HCT116 (cell line): ENCODE measurements at regions not wholly inside any gene's neighbourhood (a gene's known extent, or its start where the extent isn't known, plus 50 kb on each side); places are given as distances from the start of the nearest gene placed in this dataset.

Experiments
- ATAC-seq: fragments of 200-7000 bp; cut with Tn5 transposase; 2 replicates; pipeline ENCODE4 v1.9.1; 2020; ENCODE audit warnings: mild to moderate bottlenecking, moderate library complexity
- BruUV-seq: library from RNA; stranded (reverse); fragments of 400-500 nt; replicated peaks from 2 replicates; lab custom pipeline; 2021; lab: Mats Ljungman, UMichigan
- CTCF ChIA-PET: fragments of 300-600 bp; sonication (Branson Sonifier 250); formaldehyde crosslinking; loops from one replicate; lab custom pipeline; 2021; ENCODE audit warnings: antibody characterized with exemption; lab: Charles Lee
- POLR2A ChIA-PET: fragments of 300-600, 350-600 bp; sonication (Branson Sonifier 250); formaldehyde crosslinking; loops from one replicate; lab custom pipeline; 2021; ENCODE audit warnings: antibody characterized with exemption; lab: Charles Lee
- RAD21 ChIA-PET, 2 experiments: fragments of 300-600 bp; sonication (Branson Sonifier 250); formaldehyde crosslinking; loops; one replicate each; lab custom pipeline; 2023; ENCODE audit warnings: low total read pairs in 2 of 2; ENCODE audit not compliant: uncharacterized antibody in 2 of 2, unreplicated experiment in 2 of 2, low non-redundant PET in 1 of 2; lab: Charles Lee
- DNase-seq: peaks from one replicate; pipeline ENCODE4 v3.0.0-alpha.2; 2010; ENCODE audit warnings: low read depth, low spot score
- H2AFZ ChIP-seq: fragments of 200-600 bp; shearing (Covaris generic), sonication (generic); 2 replicates; pipeline ENCODE4 v1.6.1; 2017; ENCODE audit warnings: low read depth, mixed run types, mixed read lengths, antibody characterized with exemption, low read length; ENCODE audit not compliant: poor library complexity, severe bottlenecking
- H3K27ac ChIP-seq: 2 replicates; pipeline ENCODE4 v1.5.1; 2012; ENCODE audit warnings: low read depth, low read length
- H3K27me3 ChIP-seq: fragments of 200-600 bp; sonication (generic); 2 replicates; pipeline ENCODE4 v1.6.1; 2016; ENCODE audit warnings: mixed run types, low read length, mixed read lengths; ENCODE audit not compliant: insufficient read depth
- H3K36me3 ChIP-seq, 2 experiments: fragments of 200-500 bp in 1 of 2; fragments of 200-600 bp in 1 of 2; sonication (Bioruptor generic) in 1 of 2; sonication (generic) in 1 of 2; 2 replicates each; pipeline versions ENCODE4 v1.5.1 to v1.6.1; 2014 to 2016; ENCODE audit warnings: low read length in 2 of 2, inconsistent platforms in 1 of 2, mixed read lengths in 1 of 2, mixed run types in 1 of 2; ENCODE audit not compliant: insufficient read depth in 2 of 2, control insufficient read depth in 1 of 2
- H3K4me1 ChIP-seq, 2 experiments: fragments of 200-600 bp in 1 of 2; sonication (generic) in 1 of 2; 2 replicates each; pipeline versions ENCODE4 v1.5.1 to v1.6.1; 2012 to 2017; ENCODE audit warnings: low read length in 2 of 2, inconsistent platforms in 1 of 2, mild to moderate bottlenecking in 1 of 2, mixed read lengths in 1 of 2, mixed run types in 1 of 2, moderate library complexity in 1 of 2; ENCODE audit not compliant: insufficient read depth in 2 of 2, control insufficient read depth in 1 of 2
- H3K4me2 ChIP-seq: fragments of 200-600 bp; sonication (generic); 2 replicates; pipeline ENCODE4 v1.6.1; 2017; ENCODE audit warnings: mixed run types, low read length, mixed read lengths
- H3K4me3 ChIP-seq, 2 experiments: fragments of 200-600 bp in 1 of 2; sonication (generic) in 1 of 2; replicated peaks in 1 of 2; 2 replicates each; pipeline ENCODE4 v1.5.1; 2011 to 2016; ENCODE audit warnings: low read length in 2 of 2, control low read depth in 1 of 2, low read depth in 1 of 2, mild to moderate bottlenecking in 1 of 2, mixed read lengths in 1 of 2, mixed run types in 1 of 2
- H3K79me2 ChIP-seq: fragments of 200-600 bp; sonication (generic); 2 replicates; pipeline ENCODE4 v1.6.1; 2017; ENCODE audit warnings: mild to moderate bottlenecking, mixed run types, low read length, moderate library complexity, mixed read lengths; ENCODE audit not compliant: insufficient read depth
- H3K9ac ChIP-seq: fragments of 200-600 bp; sonication (generic); 2 replicates; pipeline ENCODE4 v1.6.1; 2016; ENCODE audit warnings: low read length, mixed read lengths
- H3K9me2 ChIP-seq: fragments of 200-600 bp; sonication (generic), shearing (Covaris generic); 2 replicates; pipeline ENCODE4 v1.6.1; 2017; ENCODE audit warnings: mixed run types, mild to moderate bottlenecking, moderate library complexity; ENCODE audit not compliant: insufficient read depth
- H3K9me3 ChIP-seq, 2 experiments: fragments of 200-500 bp in 1 of 2; fragments of 200-600 bp in 1 of 2; sonication (Bioruptor generic) in 1 of 2; sonication (generic) in 1 of 2; 2 replicates each; pipeline ENCODE4 v1.6.1; 2014 to 2017; ENCODE audit warnings: low read length in 2 of 2, mixed read lengths in 2 of 2, inconsistent platforms in 1 of 2, low read depth in 1 of 2, mild to moderate bottlenecking in 1 of 2, mixed run types in 1 of 2, moderate library complexity in 1 of 2; ENCODE audit not compliant: control insufficient read depth in 1 of 2, insufficient read depth in 1 of 2
- H4K20me1 ChIP-seq: fragments of 200-600 bp; sonication (generic), shearing (Covaris generic); 2 replicates; pipeline ENCODE4 v1.6.1; 2017; ENCODE audit warnings: mixed run types, mild to moderate bottlenecking, moderate library complexity; ENCODE audit not compliant: insufficient read depth
- ATF3 ChIP-seq: IDR thresholded peaks from 2 replicates; pipeline ENCODE4 v1.6.1; 2012
- CBX3 ChIP-seq: IDR thresholded peaks from 2 replicates; pipeline ENCODE4 v1.6.1; 2012; ENCODE audit warnings: low read depth
- ELF1 ChIP-seq: IDR thresholded peaks from 2 replicates; pipeline ENCODE4 v1.6.1; 2012; ENCODE audit warnings: low read depth, borderline replicate concordance
- EZH2phosphoT487 ChIP-seq: fragments of 200-600 bp; IDR thresholded peaks from 2 replicates; pipeline ENCODE4 v1.6.1; 2018; ENCODE audit warnings: antibody characterized with exemption, borderline replicate concordance
- FOSL1 ChIP-seq: IDR thresholded peaks from 2 replicates; pipeline ENCODE4 v1.6.1; 2012; ENCODE audit warnings: low read depth
- POLR2A ChIP-seq: IDR thresholded peaks from 2 replicates; pipeline ENCODE4 v1.7.0; 2011; ENCODE audit warnings: borderline replicate concordance; ENCODE audit not compliant: insufficient read depth, insufficient read length; ENCODE audit errors: extremely low read depth
- RAD21 ChIP-seq: IDR thresholded peaks from 2 replicates; pipeline ENCODE4 v1.6.1; 2012; ENCODE audit warnings: low read depth, mild to moderate bottlenecking
- SRF ChIP-seq: IDR thresholded peaks from 2 replicates; pipeline ENCODE4 v1.6.1; 2012; ENCODE audit warnings: low read depth
- TCF7L2 ChIP-seq: IDR thresholded peaks from 2 replicates; pipeline ENCODE4 v1.7.0; 2011; ENCODE audit warnings: borderline replicate concordance, inconsistent platforms; ENCODE audit not compliant: insufficient read depth, insufficient read length; ENCODE audit errors: extremely low read depth
- ZBTB33 ChIP-seq: IDR thresholded peaks from 2 replicates; pipeline ENCODE4 v1.6.1; 2011; ENCODE audit warnings: mild to moderate bottlenecking, low read length, moderate library complexity; ENCODE audit not compliant: insufficient replicate concordance; ENCODE audit errors: extremely low read depth
- intact Hi-C: fragments of 100-400 bp; cut with micrococcal nuclease; formaldehyde crosslinking; loops from 2 replicates; pipeline ENCODE4 v1.10.0; 2022

GRCh38 chr15:69854521-69855181, 243.1 kb downstream of the TLE3 start:
- no peak overlapping the region for H3K4me3 ChIP-seq
- no peaks in the 10 kb centered on the region for H3K36me3 ChIP-seq
- TF ChIP-seq EZH2phosphoT487 (no peak), POLR2A (no peak), CBX3 (no peak), ELF1 (no peak), TCF7L2 (no peak), SRF (no peak), ZBTB33 (no peak), RAD21 (no peak), ATF3 (no peak), FOSL1 (no peak)
- H2AFZ ChIP-seq = no peak overlapping the region
- DNase-seq = no peak
- H3K4me2 ChIP-seq = no peak overlapping the region
- no peaks in the 10 kb centered on the region for H3K79me2 ChIP-seq
- no peak for ATAC-seq
- no peak overlapping the region; the same call in 1 of the 2 replicates for H3K9ac ChIP-seq
- BruUV-seq = no TSS peak
- intact Hi-C loops = no loop called here
- peaks cover 10 to 38% of the 10 kb centered on the region in 2 experiments for H3K4me1 ChIP-seq
- RAD21 ChIA-PET = no interaction called here
- H3K9me2 ChIP-seq = no peaks in the 10 kb centered on the region
- no peaks in the 10 kb centered on the region for H3K27me3 ChIP-seq
- no peaks in the 10 kb centered on the region for H4K20me1 ChIP-seq
- no peak overlapping the region for H3K27ac ChIP-seq
- no peaks in the 10 kb centered on the region for H3K9me3 ChIP-seq
- POLR2A ChIA-PET = no interaction called here
- CTCF ChIA-PET = interaction anchor here (1.1 kb wide), 1 partner anchor 92 kb away, joined by 3 read pairs; no protein-coding TSS in a partner anchor
